Lung (tissue), 11 donors: ENCODE measurements at regions not wholly inside any gene's neighbourhood (a gene's known extent, or its start where the extent isn't known, plus 50 kb on each side); places are given as distances from the start of the nearest gene placed in this dataset.

Experiments used
- ATAC-seq: fragments of 200-7000 bp; cut with Tn5 transposase; one replicate; pipeline ENCODE4 v1.9.1; 2020; ENCODE audit warnings: moderate number of reproducible peaks; ENCODE audit not compliant: insufficient read depth, low FRiP score
- DNase-seq, 3 donors: peaks; one replicate each; pipeline ENCODE4 v3.0.0-alpha.2; 2013 to 2017
- H3K27ac ChIP-seq, 2 donors: one replicate each; pipeline ENCODE4 v1.5.1; 2013; ENCODE audit warnings: mild to moderate bottlenecking in 2 of 2, moderate library complexity in 2 of 2, control low read depth in 1 of 2, inconsistent platforms in 1 of 2, low read depth in 1 of 2, low read length in 1 of 2
- H3K27me3 ChIP-seq, 3 donors: one replicate each; pipeline ENCODE4 v1.5.1; 2013; ENCODE audit warnings: low read length in 2 of 3; ENCODE audit not compliant: control insufficient read depth in 3 of 3, insufficient read depth in 3 of 3
- H3K36me3 ChIP-seq, 4 donors: one replicate each; pipeline ENCODE4 v1.5.1; 2013; ENCODE audit warnings: low read length in 4 of 4, mild to moderate bottlenecking in 1 of 4, moderate library complexity in 1 of 4; ENCODE audit not compliant: control insufficient read depth in 4 of 4, insufficient read depth in 4 of 4
- H3K4me1 ChIP-seq, 5 donors: one replicate each; pipeline ENCODE4 v1.5.1; 2013; ENCODE audit warnings: low read length in 5 of 5, mild to moderate bottlenecking in 2 of 5, moderate library complexity in 1 of 5; ENCODE audit not compliant: control insufficient read depth in 5 of 5, insufficient read depth in 5 of 5
- H3K4me3 ChIP-seq: one replicate; pipeline ENCODE4 v1.5.1; 2013; ENCODE audit warnings: mild to moderate bottlenecking, control low read depth, moderate library complexity
- H3K9ac ChIP-seq, 2 donors: one replicate each; pipeline ENCODE4 v1.5.1; 2013; ENCODE audit warnings: low read length in 2 of 2, control low read depth in 1 of 2; ENCODE audit not compliant: insufficient read depth in 1 of 2
- H3K9me3 ChIP-seq, 4 donors: one replicate each; pipeline ENCODE4 v1.5.1; 2013; ENCODE audit warnings: low read length in 3 of 4, mild to moderate bottlenecking in 1 of 4, moderate library complexity in 1 of 4; ENCODE audit not compliant: control insufficient read depth in 4 of 4, insufficient read depth in 3 of 4
- CTCF ChIP-seq: IDR thresholded peaks from 2 replicates; pipeline ENCODE4 v1.5.1; 2012; ENCODE audit warnings: mild to moderate bottlenecking; ENCODE audit errors: control extremely low read depth, extremely low read depth
- WGBS, 2 donors: extraction: QIAGEN DNeasy Blood & Tissue Kit; methylation state at CpG; one replicate each; pipeline ENCODE4 v1.1.7; 2013; 5-methylcytosine and 5-hydroxymethylcytosine counted together
- donor health status: control.
- donor health status: control.
- donor health status: Bipolar disorder and iron deficiency.
- donor health status: healthy.
- donor health status: DM: yes; HTN: yes; CAD: no.

- no peak for DNase-seq
- TF ChIP-seq CTCF, result no peak
- no peak overlapping the region for H3K27ac ChIP-seq
- H3K4me3 ChIP-seq, result no peak overlapping the region
- no peaks in the 10 kb centered on the region for H3K36me3 ChIP-seq
- WGBS, 2 donors, result 76 to 80% methylated on average over 4 of the region's 4 CpGs
- no peaks in the 10 kb centered on the region for H3K27me3 ChIP-seq
- peaks cover 0 to 2% (median under 1%) of the 10 kb centered on the region in 4 donors for H3K9me3 ChIP-seq
- no peak for ATAC-seq
- no peak overlapping the region for H3K9ac ChIP-seq
- H3K4me1 ChIP-seq, result no peaks in the 10 kb centered on the region
These were observed 134.9 kb upstream of the ISX start for GRCh38 chr22:34931026-34931425.

- 74 to 85% methylated on average over 5 of the region's 5 CpGs for WGBS, 2 donors
- Histone ChIP-seq H3K27ac (no peak overlapping the region), H3K36me3 (no peaks in the 10 kb centered on the region), H3K9ac (no peak overlapping the region), H3K4me3 (no peak overlapping the region), H3K9me3 (peaks cover 0 to 3% (median 1%) of the 10 kb centered on the region in 4 donors), H3K27me3 (no peaks in the 10 kb centered on the region), H3K4me1 (no peaks in the 10 kb centered on the region)
- DNase-seq (no peak), ATAC-seq (no peak)
- no peak for TF ChIP-seq CTCF
These were observed 131.7 kb upstream of the ISX start for GRCh38 chr22:34934261-34934660.

GRCh38 chr22:34943830-34944229, 122.1 kb upstream of the ISX start:
- WGBS, 2 donors, result 51 to 76% methylated on average over 2 of the region's 2 CpGs
- no peak for TF ChIP-seq CTCF
- Histone ChIP-seq H3K27ac (no peak overlapping the region), H3K9ac (no peak overlapping the region), H3K36me3 (no peaks in the 10 kb centered on the region), H3K4me1 (no peaks in the 10 kb centered on the region), H3K4me3 (no peak overlapping the region), H3K27me3 (peaks cover 0 to 3% (median 0%) of the 10 kb centered on the region in 3 donors), H3K9me3 (peaks cover 0 to 9% (median 2%) of the 10 kb centered on the region in 4 donors)
- ATAC-seq (no peak), DNase-seq (no peak)

- WGBS, 2 donors, result 82 to 88% methylated on average over 5 of the region's 5 CpGs
- H3K27ac ChIP-seq, result no peak overlapping the region
- ATAC-seq (no peak), DNase-seq (no peak)
- peaks cover 0 to 5% (median under 1%) of the 10 kb centered on the region in 4 donors for H3K9me3 ChIP-seq
- no peaks in the 10 kb centered on the region for H3K36me3 ChIP-seq
- no peak for TF ChIP-seq CTCF
- no peak overlapping the region for H3K4me3 ChIP-seq
- H3K9ac ChIP-seq, result no peak overlapping the region
- H3K4me1 ChIP-seq, result no peaks in the 10 kb centered on the region
- H3K27me3 ChIP-seq, result peaks cover 0 to 3% (median 0%) of the 10 kb centered on the region in 3 donors
These were observed 119.5 kb upstream of the ISX start for GRCh38 chr22:34946339-34946985.
